ENCODE measurements at regions not wholly inside any gene's neighbourhood (a gene's known extent, or its start where the extent isn't known, plus 50 kb on each side); places are given as distances from the start of the nearest gene placed in this dataset.
"Not testable (repeated sequence)": the region's sequence is repeated elsewhere in the genome, so short reads cannot be mapped to it uniquely, and the experiment has no call there.

DNA sequence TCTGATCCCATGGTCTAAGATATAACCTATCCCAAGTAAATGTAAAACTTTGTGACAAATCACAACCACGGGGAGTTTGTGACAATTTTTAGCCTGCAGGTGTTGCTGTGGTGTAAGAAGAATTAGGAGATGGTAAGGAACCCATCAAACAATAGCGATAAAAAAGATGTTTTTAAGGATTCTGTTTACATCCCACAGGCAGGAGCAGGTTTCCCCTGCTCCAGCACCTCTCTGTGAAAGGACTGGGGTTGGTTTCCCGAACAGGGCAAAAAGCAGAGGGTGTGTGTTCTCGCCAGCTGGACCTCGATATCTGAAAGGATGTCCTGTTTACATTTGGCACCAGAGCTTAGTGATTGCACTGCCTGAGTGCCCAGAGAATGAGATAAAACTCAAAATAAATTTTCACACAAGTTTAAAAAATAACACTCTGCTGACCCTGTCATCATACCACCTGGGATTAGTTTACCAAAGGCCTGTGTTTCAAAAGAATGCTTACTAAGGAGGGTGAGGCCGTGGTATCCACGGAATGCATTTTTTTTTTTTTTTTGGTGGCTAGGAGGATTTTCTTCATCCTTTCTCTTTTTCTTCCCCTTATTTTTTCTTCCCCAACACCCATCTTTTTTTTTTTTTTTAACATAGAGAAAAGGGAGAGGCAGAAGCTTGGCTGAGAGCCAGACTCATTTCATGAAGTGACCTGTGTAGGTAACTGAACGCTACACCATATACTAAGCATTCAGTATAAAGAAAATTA, 151.8 kb upstream of the DPH6 start:
- DNase-seq = no peak

- no peak for DNase-seq
Measured at GRCh38 chr15:35698331-35698730, 152.4 kb upstream of the DPH6 start.

- no peak for DNase-seq
Measured at GRCh38 chr15:35698966-35699575, 153.1 kb upstream of the DPH6 start.

DNA sequence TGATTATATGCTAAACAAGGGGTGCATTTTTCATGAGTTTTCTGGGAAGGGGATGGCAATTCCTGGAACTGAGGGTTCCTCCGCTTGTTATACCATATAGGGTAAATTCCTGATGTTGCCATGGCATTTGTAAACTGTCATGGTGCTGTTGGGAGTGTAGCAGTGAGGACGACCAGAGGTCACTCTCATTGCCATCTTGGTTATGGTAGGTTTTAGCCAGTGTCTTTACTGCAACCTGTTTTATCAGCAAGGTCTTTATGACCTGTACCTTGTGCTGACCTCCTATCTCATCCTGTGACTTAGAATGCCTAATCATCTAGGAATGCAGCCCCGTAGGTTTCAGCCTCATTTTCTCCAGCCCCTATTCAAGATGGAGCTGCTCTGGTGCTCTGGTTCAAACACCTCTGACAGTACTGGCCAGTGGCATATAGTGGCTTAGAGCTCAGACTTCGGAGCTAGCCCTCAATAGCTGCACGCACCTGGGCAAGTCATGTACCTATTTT, 154.2 kb upstream of the DPH6 start:
- DNase-seq = not testable (repeated sequence)

GRCh38 chr15:35701402-35702046, 155.6 kb upstream of the DPH6 start:
- no peak for DNase-seq

- no peak for DNase-seq
Measured at GRCh38 chr15:35702946-35703495, 157.1 kb upstream of the DPH6 start.

DNA sequence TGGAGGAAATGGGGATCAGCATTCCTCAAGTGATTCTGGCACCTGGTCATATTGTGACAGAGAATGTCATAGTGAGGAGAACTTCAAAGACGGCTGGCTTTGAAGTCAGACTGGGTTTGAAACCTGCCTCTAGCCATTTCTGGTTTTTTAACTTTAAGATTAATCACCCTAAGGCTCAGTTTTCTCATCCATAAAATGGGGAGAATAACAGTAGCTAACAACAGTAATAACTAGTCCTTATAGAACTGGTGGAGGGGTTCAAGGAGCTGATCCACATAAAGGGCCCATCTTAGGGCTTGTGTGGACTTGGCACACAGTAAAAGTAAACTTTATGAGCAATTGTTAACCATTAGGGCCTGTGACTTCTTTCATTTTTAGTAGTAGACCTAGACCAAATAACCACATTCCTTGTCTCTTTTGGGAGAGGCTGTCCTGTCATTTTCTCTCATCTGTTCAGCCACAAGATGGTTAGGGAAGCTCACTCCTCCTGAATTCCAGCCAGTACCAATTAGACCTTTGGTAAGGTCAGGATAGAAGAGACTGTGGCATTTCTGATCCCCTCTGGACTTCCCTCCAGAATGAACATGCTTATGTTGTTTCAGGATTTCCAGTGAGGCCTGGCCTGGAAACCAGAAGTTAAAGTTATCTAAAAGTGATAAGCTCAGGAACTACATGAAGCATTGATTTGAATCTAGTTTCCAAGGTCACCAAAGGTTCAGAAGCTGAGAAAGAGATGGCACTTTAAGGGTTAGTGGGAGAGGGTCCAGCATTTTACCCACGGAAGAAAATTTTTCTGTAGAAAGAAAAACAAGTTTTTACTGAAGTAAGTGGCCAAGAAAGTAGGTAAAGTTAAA, 159.3 kb upstream of the DPH6 start:
- DNase-seq = no peak

DNA sequence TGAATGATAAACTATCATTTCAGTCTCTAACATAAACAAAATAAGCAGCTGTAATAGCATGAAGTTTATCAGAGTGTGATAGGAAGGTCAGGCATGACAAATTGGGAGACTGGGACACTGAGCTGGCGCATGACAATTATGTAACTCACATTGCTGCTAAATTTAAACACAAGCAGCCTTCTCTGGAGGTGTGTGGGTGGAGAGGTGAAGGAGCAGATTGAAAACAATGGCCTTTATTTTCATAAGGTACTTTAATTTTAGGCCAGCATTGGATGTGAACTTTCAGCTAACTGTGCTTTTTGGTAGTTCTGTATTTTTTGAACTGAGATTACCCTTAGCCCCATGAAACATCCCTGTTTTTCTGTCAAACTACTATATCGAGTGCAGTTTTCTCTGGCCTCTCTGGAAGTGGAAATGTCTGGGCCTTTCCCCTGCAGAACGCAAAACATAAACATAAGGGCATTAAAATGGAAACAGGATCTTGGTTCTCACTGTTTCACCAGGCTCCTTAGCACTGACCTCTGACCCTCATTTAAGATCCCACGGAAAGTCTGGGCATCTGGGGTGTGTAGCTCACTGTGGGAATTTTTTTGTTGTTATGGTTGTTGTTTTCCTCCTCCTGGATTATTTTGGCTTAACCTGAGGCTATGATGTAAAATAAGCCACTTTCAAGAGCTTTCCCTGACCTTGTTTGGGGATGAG, 160.1 kb upstream of the DPH6 start:
- DNase-seq = no peak

- no peak for DNase-seq
Measured at GRCh38 chr15:35712956-35713355, 167.0 kb upstream of the DPH6 start.

GRCh38 chr15:35713733-35714132, 167.8 kb upstream of the DPH6 start:
- no peak for DNase-seq

GRCh38 chr15:35717721-35718120, 171.8 kb upstream of the DPH6 start:
- no peak for DNase-seq

GRCh38 chr15:35720019-35720418, 174.1 kb upstream of the DPH6 start:
- DNase-seq = no peak

DNA sequence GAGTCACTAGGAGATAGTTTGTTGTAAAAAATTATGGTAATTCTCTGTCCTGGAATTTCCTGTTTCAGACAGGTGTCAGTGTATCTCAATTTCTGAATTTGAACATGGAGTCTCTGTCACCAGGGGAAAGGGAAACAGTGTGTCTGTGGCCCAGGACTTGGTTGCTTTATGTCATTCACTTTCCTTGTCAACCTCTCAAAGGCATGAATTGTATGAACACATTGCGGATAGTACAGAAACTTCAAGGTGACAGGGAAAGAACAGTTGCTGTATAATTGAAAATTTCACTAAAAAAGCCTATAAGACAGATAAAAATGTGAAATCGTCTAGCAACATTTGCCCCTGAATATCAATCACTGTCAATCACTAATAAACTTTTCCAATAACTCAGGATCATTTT, 175.0 kb upstream of the DPH6 start:
- DNase-seq = no peak

GRCh38 chr15:35721751-35722150, 175.8 kb upstream of the DPH6 start:
- no peak for DNase-seq

- no peak for DNase-seq
Measured at GRCh38 chr15:35722501-35722900, 176.5 kb upstream of the DPH6 start.

DNA sequence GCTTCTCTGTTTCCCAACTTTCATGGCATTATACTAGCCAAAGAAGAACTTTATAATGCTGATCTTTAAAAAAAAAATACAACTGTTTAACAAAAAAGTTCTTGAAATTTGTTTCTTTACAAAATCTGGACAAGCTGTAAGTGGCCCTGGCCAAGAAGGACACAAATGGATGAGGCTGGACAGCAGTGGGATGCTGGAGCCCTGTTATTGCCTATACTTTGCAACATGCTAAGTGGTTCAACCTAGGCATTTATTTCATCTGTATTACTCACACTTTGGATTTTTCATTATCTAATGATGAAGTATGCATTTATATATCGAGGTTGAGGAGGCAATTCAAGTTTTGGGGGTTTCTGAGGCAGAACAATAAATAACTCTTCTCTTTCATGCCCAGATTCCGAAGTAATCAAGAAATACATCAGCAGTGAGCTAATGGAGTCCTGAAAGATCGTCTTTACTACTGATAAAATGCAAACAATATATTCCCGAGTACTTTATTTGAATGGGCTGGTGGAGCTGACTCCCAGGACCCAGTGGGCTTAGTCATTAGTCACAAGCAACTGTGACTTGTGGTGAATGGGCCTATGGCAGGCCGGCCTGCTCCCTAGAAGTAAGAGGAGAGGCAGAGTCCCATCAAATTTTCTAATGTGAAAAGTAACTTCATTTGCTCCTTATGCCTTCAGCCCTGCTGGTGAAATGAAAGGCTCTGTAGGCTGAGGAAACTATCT, 177.3 kb upstream of the DPH6 start:
- DNase-seq = no peak

- DNase-seq = no peak
Measured at GRCh38 chr15:35723852-35724251, 177.9 kb upstream of the DPH6 start.

GRCh38 chr15:35724626-35725025, 178.7 kb upstream of the DPH6 start:
- DNase-seq = no peak

GRCh38 chr15:35725353-35725752, 179.4 kb upstream of the DPH6 start:
- no peak for DNase-seq

DNA sequence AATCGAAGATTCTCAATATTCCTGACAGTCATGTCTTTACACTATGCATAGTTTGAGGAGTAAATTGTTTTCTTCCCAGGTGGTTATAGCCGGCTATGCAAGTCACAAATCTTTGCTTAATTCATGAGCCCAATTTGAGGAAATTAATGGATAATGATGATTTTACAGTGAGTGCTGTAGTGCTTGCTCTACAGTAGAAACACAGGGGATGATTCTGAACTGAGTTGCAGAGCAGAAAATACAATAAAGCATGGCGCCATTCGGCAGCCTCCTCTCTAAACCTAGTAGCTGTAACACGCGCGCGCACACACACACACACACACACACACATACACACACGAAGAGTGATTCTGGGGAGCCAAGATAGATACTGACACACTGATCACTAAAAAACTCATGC, 181.7 kb upstream of the DPH6 start:
- DNase-seq = no peak

DNA sequence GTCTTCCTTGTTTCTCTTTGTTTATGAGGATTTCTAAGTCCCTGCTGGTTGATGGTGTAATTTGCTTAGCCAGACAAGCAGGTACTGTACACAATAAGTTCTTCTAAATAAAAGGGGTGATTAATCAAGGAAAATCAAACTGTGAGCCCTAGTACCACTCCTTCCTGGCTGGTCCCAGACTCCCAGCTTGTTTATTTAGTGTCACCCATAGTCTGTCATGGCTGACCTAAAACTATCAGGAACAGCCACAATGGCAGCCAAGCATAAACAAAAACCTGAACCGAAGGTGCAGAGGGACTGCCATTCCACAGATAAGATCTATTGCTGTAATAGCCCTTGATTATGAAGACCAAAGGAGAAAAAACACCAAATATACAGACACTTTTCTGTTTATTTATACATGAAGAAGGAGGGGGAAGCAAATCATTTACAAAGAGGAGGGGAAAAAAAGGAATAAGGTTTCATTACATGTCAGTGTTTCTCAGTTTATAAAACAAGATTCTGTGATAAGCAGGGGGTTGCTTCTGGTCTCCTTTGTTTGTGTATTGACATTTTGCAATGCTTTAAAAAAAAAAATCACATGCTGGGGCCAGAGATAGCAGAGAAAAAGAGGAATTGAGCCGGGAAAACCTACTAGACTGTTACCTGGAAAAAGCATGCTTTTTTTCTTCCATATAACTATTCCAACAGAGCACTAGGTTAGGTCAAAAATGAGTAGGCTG, 182.4 kb upstream of the DPH6 start:
- no peak for DNase-seq

Measured in NCI-H1048 (cell line).